ENCODE measurements at regions not wholly inside any gene's neighbourhood (a gene's known extent, or its start where the extent isn't known, plus 50 kb on each side); places are given as distances from the start of the nearest gene placed in this dataset.

- peak in 1 of 6 donors; percentile 73 for DNase-seq (ENCODE audit: low read depth in 4 of 6, low spot score in 6 of 6)
- Histone ChIP-seq H3K9me3 (ENCODE audit: control insufficient read depth, insufficient read depth, low read length) (no peaks in the 10 kb centered on the region), H3K27ac (ENCODE audit: low read depth, low read length) (no peak overlapping the region), H3K27me3 (ENCODE audit: control insufficient read depth, insufficient read depth, low read length) (peaks cover 20% of the 10 kb centered on the region), H3K36me3 (ENCODE audit: control insufficient read depth, insufficient read depth, low read length) (no peaks in the 10 kb centered on the region), H3K4me1 (ENCODE audit: control insufficient read depth, insufficient read depth, low read length) (peaks cover 3% of the 10 kb centered on the region), H3K4me3 (ENCODE audit: low read depth, low read length) (no peak overlapping the region)
- 17% methylated on average over 11 of the region's 14 CpGs for WGBS (ENCODE audit: insufficient coverage)
Measured at GRCh38 chr16:86826941-86827340, 248.6 kb downstream of the FOXL1 start.

GRCh38 chr16:86827521-86827920, 249.2 kb downstream of the FOXL1 start:
- WGBS (ENCODE audit: insufficient coverage) = 27% methylated on average over 9 of the region's 12 CpGs
- Histone ChIP-seq H3K36me3 (ENCODE audit: control insufficient read depth, insufficient read depth, low read length) (no peaks in the 10 kb centered on the region), H3K4me3 (ENCODE audit: low read depth, low read length) (no peak overlapping the region), H3K27me3 (ENCODE audit: control insufficient read depth, insufficient read depth, low read length) (peaks cover 20% of the 10 kb centered on the region), H3K9me3 (ENCODE audit: control insufficient read depth, insufficient read depth, low read length) (no peaks in the 10 kb centered on the region), H3K27ac (ENCODE audit: low read depth, low read length) (no peak overlapping the region), H3K4me1 (ENCODE audit: control insufficient read depth, insufficient read depth, low read length) (peaks cover 3% of the 10 kb centered on the region)
- DNase-seq (ENCODE audit: low read depth in 4 of 6, low spot score in 6 of 6) = peak in 1 of 6 donors; percentile 40

- Histone ChIP-seq H3K36me3 (ENCODE audit: control insufficient read depth, insufficient read depth, low read length) (no peaks in the 10 kb centered on the region), H3K4me3 (ENCODE audit: low read depth, low read length) (no peak overlapping the region), H3K9me3 (ENCODE audit: control insufficient read depth, insufficient read depth, low read length) (no peaks in the 10 kb centered on the region), H3K4me1 (ENCODE audit: control insufficient read depth, insufficient read depth, low read length) (peaks cover 3% of the 10 kb centered on the region), H3K27me3 (ENCODE audit: control insufficient read depth, insufficient read depth, low read length) (peaks cover 20% of the 10 kb centered on the region), H3K27ac (ENCODE audit: low read depth, low read length) (no peak overlapping the region)
- DNase-seq (ENCODE audit: low read depth in 4 of 6, low spot score in 6 of 6) = no peak
- 77% methylated on average over 4 of the region's 6 CpGs for WGBS (ENCODE audit: insufficient coverage)
Measured at GRCh38 chr16:86828202-86828601, 249.9 kb downstream of the FOXL1 start.

GRCh38 chr16:86828653-86829052, 250.3 kb downstream of the FOXL1 start:
- H3K27ac ChIP-seq (ENCODE audit: low read depth, low read length) = no peak overlapping the region
- H3K36me3 ChIP-seq (ENCODE audit: control insufficient read depth, insufficient read depth, low read length) = no peaks in the 10 kb centered on the region
- 71% methylated on average over 11 of the region's 11 CpGs for WGBS (ENCODE audit: insufficient coverage)
- peaks cover 3% of the 10 kb centered on the region for H3K4me1 ChIP-seq (ENCODE audit: control insufficient read depth, insufficient read depth, low read length)
- H3K4me3 ChIP-seq (ENCODE audit: low read depth, low read length) = no peak overlapping the region
- no peaks in the 10 kb centered on the region for H3K9me3 ChIP-seq (ENCODE audit: control insufficient read depth, insufficient read depth, low read length)
- DNase-seq (ENCODE audit: low read depth in 4 of 6, low spot score in 6 of 6) = no peak
- H3K27me3 ChIP-seq (ENCODE audit: control insufficient read depth, insufficient read depth, low read length) = peaks cover 21% of the 10 kb centered on the region

GRCh38 chr16:86831366-86831765, 253.0 kb downstream of the FOXL1 start:
- 89% methylated on average over 4 of the region's 5 CpGs for WGBS (ENCODE audit: insufficient coverage)
- Histone ChIP-seq H3K4me3 (ENCODE audit: low read depth, low read length) (no peak overlapping the region), H3K27ac (ENCODE audit: low read depth, low read length) (no peak overlapping the region), H3K4me1 (ENCODE audit: control insufficient read depth, insufficient read depth, low read length) (peaks cover 3% of the 10 kb centered on the region), H3K36me3 (ENCODE audit: control insufficient read depth, insufficient read depth, low read length) (no peaks in the 10 kb centered on the region), H3K9me3 (ENCODE audit: control insufficient read depth, insufficient read depth, low read length) (no peaks in the 10 kb centered on the region), H3K27me3 (ENCODE audit: control insufficient read depth, insufficient read depth, low read length) (peaks cover 15% of the 10 kb centered on the region)
- DNase-seq (ENCODE audit: low read depth in 4 of 6, low spot score in 6 of 6) = no peak

GRCh38 chr16:86833136-86833535, 254.8 kb downstream of the FOXL1 start:
- Histone ChIP-seq H3K27ac (ENCODE audit: low read depth, low read length) (no peak overlapping the region), H3K36me3 (ENCODE audit: control insufficient read depth, insufficient read depth, low read length) (no peaks in the 10 kb centered on the region), H3K4me1 (ENCODE audit: control insufficient read depth, insufficient read depth, low read length) (no peaks in the 10 kb centered on the region), H3K27me3 (ENCODE audit: control insufficient read depth, insufficient read depth, low read length) (peaks cover 10% of the 10 kb centered on the region), H3K9me3 (ENCODE audit: control insufficient read depth, insufficient read depth, low read length) (no peaks in the 10 kb centered on the region), H3K4me3 (ENCODE audit: low read depth, low read length) (no peak overlapping the region)
- 58% methylated on average over 1 of the region's 9 CpGs for WGBS (ENCODE audit: insufficient coverage)
- DNase-seq (ENCODE audit: low read depth in 4 of 6, low spot score in 6 of 6) = no peak

- Histone ChIP-seq H3K4me1 (ENCODE audit: control insufficient read depth, insufficient read depth, low read length) (no peaks in the 10 kb centered on the region), H3K4me3 (ENCODE audit: low read depth, low read length) (no peak overlapping the region), H3K9me3 (ENCODE audit: control insufficient read depth, insufficient read depth, low read length) (no peaks in the 10 kb centered on the region), H3K36me3 (ENCODE audit: control insufficient read depth, insufficient read depth, low read length) (no peaks in the 10 kb centered on the region), H3K27me3 (ENCODE audit: control insufficient read depth, insufficient read depth, low read length) (peaks cover 3% of the 10 kb centered on the region), H3K27ac (ENCODE audit: low read depth, low read length) (no peak overlapping the region)
- DNase-seq (ENCODE audit: low read depth in 4 of 6, low spot score in 6 of 6) = peak in 1 of 6 donors; percentile 18
- 41% methylated on average over 21 of the region's 22 CpGs for WGBS (ENCODE audit: insufficient coverage)
Measured at GRCh38 chr16:86834451-86835035, 256.2 kb downstream of the FOXL1 start.

GRCh38 chr16:86835982-86836381, 257.6 kb downstream of the FOXL1 start:
- Histone ChIP-seq H3K9me3 (ENCODE audit: control insufficient read depth, insufficient read depth, low read length) (no peaks in the 10 kb centered on the region), H3K4me1 (ENCODE audit: control insufficient read depth, insufficient read depth, low read length) (no peaks in the 10 kb centered on the region), H3K4me3 (ENCODE audit: low read depth, low read length) (no peak overlapping the region), H3K36me3 (ENCODE audit: control insufficient read depth, insufficient read depth, low read length) (no peaks in the 10 kb centered on the region), H3K27me3 (ENCODE audit: control insufficient read depth, insufficient read depth, low read length) (peaks cover 3% of the 10 kb centered on the region), H3K27ac (ENCODE audit: low read depth, low read length) (no peak overlapping the region)
- DNase-seq (ENCODE audit: low read depth in 4 of 6, low spot score in 6 of 6) = peak in 1 of 6 donors; percentile 76
- 89% methylated on average over 8 of the region's 18 CpGs for WGBS (ENCODE audit: insufficient coverage)

- Histone ChIP-seq H3K4me1 (ENCODE audit: control insufficient read depth, insufficient read depth, low read length) (no peaks in the 10 kb centered on the region), H3K4me3 (ENCODE audit: low read depth, low read length) (no peak overlapping the region), H3K36me3 (ENCODE audit: control insufficient read depth, insufficient read depth, low read length) (no peaks in the 10 kb centered on the region), H3K27me3 (ENCODE audit: control insufficient read depth, insufficient read depth, low read length) (peaks cover 3% of the 10 kb centered on the region), H3K27ac (ENCODE audit: low read depth, low read length) (no peak overlapping the region), H3K9me3 (ENCODE audit: control insufficient read depth, insufficient read depth, low read length) (no peaks in the 10 kb centered on the region)
- 87% methylated on average over 7 of the region's 11 CpGs for WGBS (ENCODE audit: insufficient coverage)
- DNase-seq (ENCODE audit: low read depth in 4 of 6, low spot score in 6 of 6) = no peak
Measured at GRCh38 chr16:86836503-86837129, 258.3 kb downstream of the FOXL1 start.

GRCh38 chr16:86843812-86844211, 265.5 kb downstream of the FOXL1 start:
- H3K4me3 ChIP-seq (ENCODE audit: low read depth, low read length) = no peak overlapping the region
- no peak overlapping the region for H3K27ac ChIP-seq (ENCODE audit: low read depth, low read length)
- no peaks in the 10 kb centered on the region for H3K9me3 ChIP-seq (ENCODE audit: control insufficient read depth, insufficient read depth, low read length)
- H3K36me3 ChIP-seq (ENCODE audit: control insufficient read depth, insufficient read depth, low read length) = no peaks in the 10 kb centered on the region
- no peak for DNase-seq (ENCODE audit: low read depth in 4 of 6, low spot score in 6 of 6)
- no peaks in the 10 kb centered on the region for H3K4me1 ChIP-seq (ENCODE audit: control insufficient read depth, insufficient read depth, low read length)
- H3K27me3 ChIP-seq (ENCODE audit: control insufficient read depth, insufficient read depth, low read length) = no peaks in the 10 kb centered on the region
- 97% methylated on average over 12 of the region's 12 CpGs for WGBS (ENCODE audit: insufficient coverage)
